Endometrium (tissue), 2 donors: ENCODE measurements at regions not wholly inside any gene's neighbourhood (a gene's known extent, or its start where the extent isn't known, plus 50 kb on each side); places are given as distances from the start of the nearest gene placed in this dataset.

ENCODE experiments used
- FAIRE-seq: peaks from 2 replicates; lab custom pipeline; 2012; peaks lifted over from hg19 to GRCh38; lab: Jason Lieb, UNC
- donor health status: control.
- donor health status: control.

GRCh38 chr2:51220606-51221005 is 188.7 kb upstream of the NRXN1 start:
- no peak for FAIRE-seq

- no peak for FAIRE-seq
These were observed 188.1 kb upstream of the NRXN1 start for GRCh38 chr2:51220080-51220479.

- FAIRE-seq, result no peak
These were observed 187.5 kb upstream of the NRXN1 start for GRCh38 chr2:51219468-51219867.

- FAIRE-seq, result no peak
These were observed 186.1 kb upstream of the NRXN1 start for GRCh38 chr2:51218047-51218446.

GRCh38 chr2:51213826-51214225 is 181.9 kb upstream of the NRXN1 start:
- FAIRE-seq, result no peak

- no peak for FAIRE-seq
These were observed 180.4 kb upstream of the NRXN1 start for GRCh38 chr2:51212374-51212773.

- no peak for FAIRE-seq
These were observed 176.6 kb upstream of the NRXN1 start for GRCh38 chr2:51208521-51208920.

GRCh38 chr2:51201295-51201694 is 169.4 kb upstream of the NRXN1 start:
- FAIRE-seq, result no peak

GRCh38 chr2:51194656-51195055 is 162.7 kb upstream of the NRXN1 start:
- FAIRE-seq, result no peak

GRCh38 chr2:51170273-51170672 is 138.3 kb upstream of the NRXN1 start:
- FAIRE-seq, result no peak

- FAIRE-seq, result no peak
These were observed 133.8 kb upstream of the NRXN1 start for GRCh38 chr2:51165534-51166260.

GRCh38 chr2:51158251-51158650 is 126.3 kb upstream of the NRXN1 start:
- no peak for FAIRE-seq

- FAIRE-seq, result no peak
These were observed 121.3 kb upstream of the NRXN1 start for GRCh38 chr2:51153236-51153635.

- FAIRE-seq, result no peak
These were observed 119.7 kb upstream of the NRXN1 start for GRCh38 chr2:51151490-51152140.

- no peak for FAIRE-seq
These were observed 117.8 kb upstream of the NRXN1 start for GRCh38 chr2:51149725-51150124.

- no peak for FAIRE-seq
These were observed 113.8 kb upstream of the NRXN1 start for GRCh38 chr2:51145761-51146160.

- FAIRE-seq, result no peak
These were observed 88.9 kb upstream of the NRXN1 start for GRCh38 chr2:51120754-51121280.

- no peak for FAIRE-seq
These were observed 79.6 kb upstream of the NRXN1 start for GRCh38 chr2:51111532-51111931.

GRCh38 chr2:51108794-51109193 is 76.9 kb upstream of the NRXN1 start:
- no peak for FAIRE-seq

- FAIRE-seq, result no peak
These were observed 75.9 kb upstream of the NRXN1 start for GRCh38 chr2:51107841-51108240.

GRCh38 chr2:51105811-51106210 is 73.9 kb upstream of the NRXN1 start:
- FAIRE-seq, result no peak

- no peak for FAIRE-seq
These were observed 71.3 kb upstream of the NRXN1 start for GRCh38 chr2:51103205-51103604.

- no peak for FAIRE-seq
These were observed 61.1 kb upstream of the NRXN1 start for GRCh38 chr2:51093016-51093415.
